Neural crest cell (in vitro differentiated cells): ENCODE measurements at regions not wholly inside any gene's neighbourhood (a gene's known extent, or its start where the extent isn't known, plus 50 kb on each side); places are given as distances from the start of the nearest gene placed in this dataset.

Experiments used
- DNase-seq: peaks from one replicate; pipeline ENCODE4 v3.0.0; 2021; ENCODE audit warnings: low read depth, mixed read lengths, low spot score
- H3K27ac Mint-ChIP-seq: one replicate; pipeline ENCODE4 v1.8.0; 2021; ENCODE audit warnings: mild to moderate bottlenecking, mixed read lengths; ENCODE audit not compliant: unreplicated experiment
- H3K27me3 Mint-ChIP-seq: 2 replicates; pipeline ENCODE4 v1.8.0; 2021; ENCODE audit warnings: low read depth, mild to moderate bottlenecking, mixed read lengths
- H3K36me3 Mint-ChIP-seq: 2 replicates; pipeline ENCODE4 v1.8.0; 2021; ENCODE audit warnings: low read depth, mild to moderate bottlenecking, mixed read lengths
- H3K4me1 Mint-ChIP-seq: 2 replicates; pipeline ENCODE4 v1.8.0; 2021; ENCODE audit warnings: mixed read lengths
- H3K4me3 Mint-ChIP-seq: one replicate; pipeline ENCODE4 v1.8.0; 2021; ENCODE audit warnings: mild to moderate bottlenecking, mixed read lengths
- H3K9me3 Mint-ChIP-seq: 2 replicates; pipeline ENCODE4 v1.8.0; 2021; ENCODE audit warnings: mixed read lengths
- CTCF ChIP-seq: fragments of 200-600 bp; sonication (generic); conservative IDR thresholded peaks from 2 replicates; pipeline ENCODE4 v1.5.0; 2021; ENCODE audit warnings: antibody characterized with exemption, mild to moderate bottlenecking

DNA sequence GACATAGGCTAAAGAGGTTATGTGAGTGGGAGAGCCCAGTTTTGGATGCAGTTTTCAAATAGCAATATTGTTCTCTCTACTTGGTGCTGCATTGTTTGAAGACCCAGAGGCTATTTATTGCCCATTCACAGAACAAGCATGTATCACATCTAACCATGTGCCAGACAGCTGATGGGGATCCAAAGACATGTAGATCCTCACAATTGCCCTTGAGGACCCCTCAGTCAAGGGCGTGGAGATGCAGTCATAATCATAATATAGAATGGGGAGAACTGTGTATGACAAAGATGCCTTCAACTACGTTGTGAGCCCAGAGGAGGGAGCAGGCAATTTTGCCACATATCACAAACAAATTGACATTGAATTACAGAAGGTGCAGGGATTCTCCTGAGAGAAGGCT lies 70.5 kb downstream of the NHLRC3 start:
- no peak for DNase-seq
- Mint-ChIP-seq H3K36me3 (no peaks in the 10 kb centered on the region), H3K27ac (no peak overlapping the region), H3K4me1 (peaks cover 6% of the 10 kb centered on the region), H3K4me3 (no peak overlapping the region), H3K9me3 (no peaks in the 10 kb centered on the region), H3K27me3 (no peaks in the 10 kb centered on the region)
- no peak for TF ChIP-seq CTCF

DNA sequence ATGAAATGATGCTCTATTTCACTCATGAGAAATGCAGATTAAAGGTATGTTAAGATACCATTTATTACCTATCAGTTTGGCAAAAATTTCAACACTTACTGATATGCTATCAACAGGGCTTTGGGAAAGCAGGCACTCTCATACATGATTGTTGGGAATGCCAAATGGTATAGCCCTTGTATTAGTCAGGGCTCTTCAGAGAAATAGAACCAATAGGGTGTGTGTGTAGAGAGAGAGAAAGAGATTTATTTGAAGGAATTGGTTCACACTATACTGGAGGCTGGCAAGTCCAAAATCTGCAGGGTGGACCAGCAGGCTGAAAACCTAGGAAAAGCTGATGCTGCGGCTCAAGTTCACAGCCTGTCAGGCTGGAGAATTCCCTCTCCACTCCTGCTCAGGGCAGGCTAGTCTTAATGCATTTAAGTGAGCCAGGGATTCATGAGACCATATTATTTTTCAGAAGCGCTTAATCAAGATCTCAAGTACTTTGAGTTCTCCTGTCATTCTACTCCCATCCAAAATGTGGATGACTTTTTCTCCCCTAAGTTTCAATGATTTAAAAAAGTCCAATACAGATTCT lies 72.4 kb downstream of the NHLRC3 start:
- Mint-ChIP-seq H3K9me3 (peaks cover 7% of the 10 kb centered on the region), H3K27me3 (no peaks in the 10 kb centered on the region), H3K4me1 (peaks cover 6% of the 10 kb centered on the region), H3K27ac (no peak overlapping the region), H3K36me3 (peaks cover 2% of the 10 kb centered on the region), H3K4me3 (no peak overlapping the region)
- TF ChIP-seq CTCF, result no peak
- no peak for DNase-seq

GRCh38 chr13:39111145-39111544 lies 72.9 kb downstream of the NHLRC3 start:
- DNase-seq, result no peak
- Mint-ChIP-seq H3K36me3 (peaks cover 4% of the 10 kb centered on the region), H3K4me1 (peaks cover 6% of the 10 kb centered on the region), H3K27ac (no peak overlapping the region), H3K4me3 (no peak overlapping the region), H3K27me3 (no peaks in the 10 kb centered on the region), H3K9me3 (peaks cover 9% of the 10 kb centered on the region)
- no peak for TF ChIP-seq CTCF

DNA sequence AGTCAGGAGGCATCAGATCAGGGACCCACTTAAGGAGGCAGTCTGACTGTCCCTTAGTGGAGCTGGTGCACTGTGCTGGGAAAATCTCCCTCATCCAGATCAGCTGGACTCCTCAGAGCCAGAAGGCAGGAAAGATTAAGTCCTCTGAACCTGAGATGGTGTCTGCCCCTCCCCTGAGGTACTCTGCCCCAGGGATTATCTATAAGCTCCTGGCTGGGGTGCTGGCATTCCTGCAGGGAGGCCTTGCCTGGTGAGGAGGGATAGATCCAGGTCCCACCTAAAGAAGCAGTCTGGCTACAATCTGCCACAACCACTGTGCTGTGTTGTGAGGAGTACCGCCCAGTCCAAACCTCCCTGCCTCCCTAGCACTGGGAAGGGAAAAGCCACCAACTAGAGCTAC lies 81.2 kb downstream of the NHLRC3 start:
- H3K36me3 Mint-ChIP-seq, result peaks cover 10% of the 10 kb centered on the region
- TF ChIP-seq CTCF, result no peak
- no peaks in the 10 kb centered on the region for H3K27me3 Mint-ChIP-seq
- H3K9me3 Mint-ChIP-seq, result peaks cover 21% of the 10 kb centered on the region
- H3K27ac Mint-ChIP-seq, result no peak overlapping the region
- no peak for DNase-seq
- H3K4me1 Mint-ChIP-seq, result no peaks in the 10 kb centered on the region
- no peak overlapping the region for H3K4me3 Mint-ChIP-seq

DNA sequence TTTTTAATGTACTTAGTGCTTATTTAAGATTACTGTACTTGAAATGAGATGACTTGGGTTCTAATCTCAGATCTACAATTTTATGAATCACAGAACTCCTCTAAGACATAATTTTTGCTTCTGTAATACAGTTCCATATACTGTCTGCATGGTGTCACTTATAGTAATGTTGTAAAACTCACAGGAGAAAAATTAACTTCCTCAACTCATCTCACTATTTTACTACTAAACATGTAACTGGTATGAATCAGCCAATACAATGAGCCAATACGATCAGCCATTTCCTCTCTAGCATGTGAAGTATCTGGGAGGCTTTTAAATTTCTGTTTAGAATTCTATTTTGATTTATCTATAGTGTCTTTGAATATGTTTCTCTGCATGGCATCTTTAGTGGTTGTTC lies 85.3 kb downstream of the NHLRC3 start:
- TF ChIP-seq CTCF, result no peak
- H3K4me3 Mint-ChIP-seq, result no peak overlapping the region
- H3K4me1 Mint-ChIP-seq, result peaks cover 6% of the 10 kb centered on the region
- no peak for DNase-seq
- no peak overlapping the region for H3K27ac Mint-ChIP-seq
- peaks cover 1% of the 10 kb centered on the region for H3K9me3 Mint-ChIP-seq
- H3K27me3 Mint-ChIP-seq, result no peaks in the 10 kb centered on the region
- peaks cover 1% of the 10 kb centered on the region for H3K36me3 Mint-ChIP-seq
